ENCODE measurements at regions not wholly inside any gene's neighbourhood (a gene's known extent, or its start where the extent isn't known, plus 50 kb on each side); places are given as distances from the start of the nearest gene placed in this dataset.

GRCh38 chr2:43139501-43139900 lies 86.9 kb downstream of the ZFP36L2 start:
- no peak for DNase-seq (ENCODE audit: low read depth)
- no peak for TF ChIP-seq CTCF (conservative IDR thresholded peaks at IDR 0.05; ENCODE audit: low read length)
- no peak overlapping the region for H3K4me3 ChIP-seq (ENCODE audit: low read length)

GRCh38 chr2:43138441-43138840 lies 88.0 kb downstream of the ZFP36L2 start:
- H3K4me3 ChIP-seq (ENCODE audit: low read length), result no peak overlapping the region
- no peak for DNase-seq (ENCODE audit: low read depth)
- TF ChIP-seq CTCF (conservative IDR thresholded peaks at IDR 0.05; ENCODE audit: low read length), result no peak

GRCh38 chr2:43136876-43137275 lies 89.5 kb downstream of the ZFP36L2 start:
- no peak for TF ChIP-seq CTCF (conservative IDR thresholded peaks at IDR 0.05; ENCODE audit: low read length)
- no peak overlapping the region for H3K4me3 ChIP-seq (ENCODE audit: low read length)
- no peak for DNase-seq (ENCODE audit: low read depth)

GRCh38 chr2:43136011-43136799 lies 90.2 kb downstream of the ZFP36L2 start:
- no peak for DNase-seq (ENCODE audit: low read depth)
- no peak overlapping the region for H3K4me3 ChIP-seq (ENCODE audit: low read length)
- no peak for TF ChIP-seq CTCF (conservative IDR thresholded peaks at IDR 0.05; ENCODE audit: low read length)

- TF ChIP-seq CTCF (conservative IDR thresholded peaks at IDR 0.05; ENCODE audit: low read length), result no peak
- no peak overlapping the region for H3K4me3 ChIP-seq (ENCODE audit: low read length)
- no peak for DNase-seq (ENCODE audit: low read depth)
Observed at GRCh38 chr2:43135583-43135982, 90.8 kb downstream of the ZFP36L2 start.

- no peak for DNase-seq (ENCODE audit: low read depth)
- H3K4me3 ChIP-seq (ENCODE audit: low read length), result no peak overlapping the region
- no peak for TF ChIP-seq CTCF (conservative IDR thresholded peaks at IDR 0.05; ENCODE audit: low read length)
Observed at GRCh38 chr2:43134571-43134889, 91.9 kb downstream of the ZFP36L2 start.

GRCh38 chr2:43133708-43134570 lies 92.5 kb downstream of the ZFP36L2 start:
- no peak for DNase-seq (ENCODE audit: low read depth)
- TF ChIP-seq CTCF (conservative IDR thresholded peaks at IDR 0.05; ENCODE audit: low read length), result no peak
- no peak overlapping the region for H3K4me3 ChIP-seq (ENCODE audit: low read length)
